Right lobe of liver (tissue), 4 donors: ENCODE measurements at regions not wholly inside any gene's neighbourhood (a gene's known extent, or its start where the extent isn't known, plus 50 kb on each side); places are given as distances from the start of the nearest gene placed in this dataset.

Source experiments
- CTCF ChIP-seq, 4 donors: fragments of 200-600 bp in 3 of 4; fragments of 450-650 bp in 1 of 4; IDR thresholded peaks; one replicate each; pipeline versions ENCODE4 v1.5.1 to v1.8.0; 2016 to 2022; ENCODE audit warnings: antibody characterized with exemption in 4 of 4, mild to moderate bottlenecking in 2 of 4
- POLR2A ChIP-seq: fragments of 450-650 bp; IDR thresholded peaks from one replicate; pipeline ENCODE4 v1.6.1; 2017; ENCODE audit warnings: antibody characterized with exemption, mild to moderate bottlenecking
- donor health status: DM: no; HTN: no; CAD: no.
- donor health status: DM: no; HTN: no; CAD: no.
- donor health status: DM: no; HTN: yes; CAD: no.

GRCh38 chr13:30560212-30560611 lies 57.5 kb upstream of the USPL1 start:
- TF ChIP-seq CTCF (IDR thresholded peaks at IDR 0.05) (no peak), POLR2A (no peak)
